Hepatocyte (in vitro differentiated cells): ENCODE measurements at regions not wholly inside any gene's neighbourhood (a gene's known extent, or its start where the extent isn't known, plus 50 kb on each side); places are given as distances from the start of the nearest gene placed in this dataset.

Source experiments
- CTCF ChIP-seq: fragments of 200-600 bp; sonication (generic); IDR thresholded peaks from 2 replicates; pipeline ENCODE4 v1.5.1; 2016; ENCODE audit warnings: antibody characterized with exemption, mild to moderate bottlenecking; ENCODE audit not compliant: poor library complexity
- EZH2 ChIP-seq: fragments of 200-600 bp; sonication (generic); IDR thresholded peaks from 2 replicates; pipeline ENCODE4 v1.6.1; 2016; ENCODE audit warnings: antibody characterized with exemption, mild to moderate bottlenecking, borderline replicate concordance

GRCh38 chr2:200181755-200182154, 124.7 kb upstream of the SPATS2L start:
- TF ChIP-seq CTCF = no peak
- TF ChIP-seq EZH2 = no peak
